OCI-LY7 (cell line): ENCODE measurements at regions not wholly inside any gene's neighbourhood (a gene's known extent, or its start where the extent isn't known, plus 50 kb on each side); places are given as distances from the start of the nearest gene placed in this dataset.

Source experiments
- BruUV-seq: library from RNA; stranded (reverse); fragments of 400-500 nt; replicated peaks from 2 replicates; lab custom pipeline; 2021; lab: Mats Ljungman, UMichigan
- CTCF ChIA-PET: fragments of 300-600 bp; sonication (Branson Sonifier 250); formaldehyde crosslinking; loops from one replicate; lab custom pipeline; 2022; ENCODE audit warnings: antibody characterized with exemption; ENCODE audit not compliant: unreplicated experiment; lab: Charles Lee
- POLR2A ChIA-PET: fragments of 300-600 bp; sonication (Branson Sonifier 250); formaldehyde crosslinking; loops from one replicate; lab custom pipeline; 2022; ENCODE audit warnings: antibody characterized with exemption; lab: Charles Lee
- DNase-seq: peaks from one replicate; pipeline ENCODE4 v3.0.0-alpha.2; 2015; ENCODE audit warnings: low spot score
- H2AFZ ChIP-seq: fragments of 200-600 bp; sonication (generic), shearing (Covaris generic); 2 replicates; pipeline ENCODE4 v1.6.1; 2014; ENCODE audit warnings: mild to moderate bottlenecking, antibody characterized with exemption, low read length, moderate library complexity
- H3K27ac ChIP-seq: fragments of 200-600 bp; sonication (generic); 2 replicates; pipeline ENCODE4 v1.5.1; 2014; ENCODE audit warnings: mixed run types, low read depth, mild to moderate bottlenecking, moderate library complexity, low read length, inconsistent platforms; ENCODE audit not compliant: poor library complexity, severe bottlenecking
- H3K36me3 ChIP-seq: fragments of 200-600 bp; sonication (generic); 2 replicates; pipeline ENCODE4 v1.6.1; 2014; ENCODE audit warnings: mild to moderate bottlenecking, antibody characterized with exemption, low read length, moderate library complexity, mixed read lengths; ENCODE audit not compliant: insufficient read depth
- H3K4me1 ChIP-seq: fragments of 200-600 bp; sonication (generic); 2 replicates; pipeline ENCODE4 v1.5.1; 2014; ENCODE audit warnings: mild to moderate bottlenecking, low read length; ENCODE audit not compliant: insufficient read depth, poor library complexity, severe bottlenecking
- H3K4me2 ChIP-seq: fragments of 200-600 bp; sonication (generic); 2 replicates; pipeline ENCODE4 v1.6.1; 2014; ENCODE audit warnings: mild to moderate bottlenecking, low read length
- H3K4me3 ChIP-seq: fragments of 200-600 bp; sonication (generic); 2 replicates; pipeline ENCODE4 v1.5.1; 2014; ENCODE audit warnings: mild to moderate bottlenecking, low read depth, low read length; ENCODE audit not compliant: poor library complexity, severe bottlenecking
- H3K79me2 ChIP-seq: fragments of 200-600 bp; sonication (generic); 2 replicates; pipeline ENCODE4 v1.6.1; 2016; ENCODE audit warnings: low read depth, mild to moderate bottlenecking, low read length, moderate library complexity, mixed read lengths; ENCODE audit not compliant: insufficient read depth
- H3K9me2 ChIP-seq: fragments of 200-600 bp; sonication (generic); 2 replicates; pipeline ENCODE4 v1.6.1; 2016; ENCODE audit warnings: mild to moderate bottlenecking, low read length, mixed read lengths; ENCODE audit not compliant: insufficient read depth
- H3K9me3 ChIP-seq: fragments of 200-600 bp; sonication (generic); 2 replicates; pipeline ENCODE4 v1.6.1; 2014; ENCODE audit warnings: mild to moderate bottlenecking, mixed run types, low read length, mixed read lengths
- H4K20me1 ChIP-seq: fragments of 200-600 bp; sonication (generic); 2 replicates; pipeline ENCODE4 v1.6.1; 2014; ENCODE audit warnings: mild to moderate bottlenecking, antibody characterized with exemption, low read length, moderate library complexity, mixed read lengths; ENCODE audit not compliant: insufficient read depth
- CTCF ChIP-seq: fragments of 200-600 bp; sonication (generic); conservative IDR thresholded peaks from 2 replicates; pipeline ENCODE4 v1.5.1; 2014; ENCODE audit warnings: mild to moderate bottlenecking, antibody characterized with exemption, low read length, moderate library complexity, mixed read lengths
- EZH2phosphoT487 ChIP-seq: fragments of 200-600 bp; sonication (generic); IDR thresholded peaks from 2 replicates; pipeline ENCODE4 v1.6.1; 2018; ENCODE audit warnings: low read depth, borderline replicate concordance, mild to moderate bottlenecking, mixed run types, antibody characterized with exemption, low read length, moderate library complexity, mixed read lengths
- intact Hi-C: fragments of 100-400 bp; cut with micrococcal nuclease; formaldehyde crosslinking; loops from one replicate; pipeline ENCODE4 v1.10.0; 2022; ENCODE audit not compliant: unreplicated experiment

GRCh38 chr11:91047882-91048281 lies 825.0 kb upstream of the CHORDC1 start:
- no peak for TF ChIP-seq EZH2phosphoT487
- no peak for TF ChIP-seq CTCF
- no peak overlapping the region for H2AFZ ChIP-seq
- BruUV-seq, result no TSS peak
- H3K27ac ChIP-seq, result no peak overlapping the region
- no peaks in the 10 kb centered on the region for H3K9me3 ChIP-seq
- H3K79me2 ChIP-seq, result no peaks in the 10 kb centered on the region
- no peak for DNase-seq
- H3K4me1 ChIP-seq, result no peaks in the 10 kb centered on the region
- ChIA-PET CTCF (no interaction called here), POLR2A (no interaction called here)
- H3K4me3 ChIP-seq, result no peak overlapping the region
- H3K9me2 ChIP-seq, result no peaks in the 10 kb centered on the region
- H3K4me2 ChIP-seq, result no peak overlapping the region
- intact Hi-C loops, result no loop called here
- no peaks in the 10 kb centered on the region for H3K36me3 ChIP-seq
- no peaks in the 10 kb centered on the region for H4K20me1 ChIP-seq

- no peak overlapping the region for H3K4me2 ChIP-seq
- no peak overlapping the region for H3K4me3 ChIP-seq
- H4K20me1 ChIP-seq, result no peaks in the 10 kb centered on the region
- ChIA-PET CTCF (no interaction called here), POLR2A (interaction anchor here (0.6 kb wide), 1 partner anchor 41 kb away, joined by 3 read pairs; no protein-coding TSS in a partner anchor)
- no peak for DNase-seq
- TF ChIP-seq CTCF (no peak), EZH2phosphoT487 (no peak)
- H2AFZ ChIP-seq, result no peak overlapping the region
- H3K4me1 ChIP-seq, result no peaks in the 10 kb centered on the region
- H3K9me3 ChIP-seq, result no peaks in the 10 kb centered on the region
- H3K36me3 ChIP-seq, result no peaks in the 10 kb centered on the region
- BruUV-seq, result no TSS peak
- H3K27ac ChIP-seq, result no peak overlapping the region
- intact Hi-C loops, result no loop called here
- no peaks in the 10 kb centered on the region for H3K9me2 ChIP-seq
- H3K79me2 ChIP-seq, result no peaks in the 10 kb centered on the region
These were observed 823.4 kb upstream of the CHORDC1 start for GRCh38 chr11:91046261-91046660.

GRCh38 chr11:91041626-91042025 lies 818.8 kb upstream of the CHORDC1 start:
- ChIA-PET CTCF (no interaction called here), POLR2A (interaction anchor here (2.3 kb wide), 1 partner anchor 17 kb away, joined by 5 read pairs; no protein-coding TSS in a partner anchor)
- no peaks in the 10 kb centered on the region for H3K9me3 ChIP-seq
- no TSS peak for BruUV-seq
- H3K9me2 ChIP-seq, result no peaks in the 10 kb centered on the region
- DNase-seq, result no peak
- H3K4me3 ChIP-seq, result no peak overlapping the region
- H3K79me2 ChIP-seq, result no peaks in the 10 kb centered on the region
- H3K4me1 ChIP-seq, result no peaks in the 10 kb centered on the region
- no peaks in the 10 kb centered on the region for H3K36me3 ChIP-seq
- H4K20me1 ChIP-seq, result no peaks in the 10 kb centered on the region
- no peak overlapping the region for H2AFZ ChIP-seq
- H3K27ac ChIP-seq, result no peak overlapping the region
- TF ChIP-seq EZH2phosphoT487 (no peak), CTCF (no peak)
- intact Hi-C loops, result no loop called here
- H3K4me2 ChIP-seq, result no peak overlapping the region
